ENCODE measurements at regions not wholly inside any gene's neighbourhood (a gene's known extent, or its start where the extent isn't known, plus 50 kb on each side); places are given as distances from the start of the nearest gene placed in this dataset.

- TF ChIP-seq POLR2A (IDR thresholded peaks at IDR 0.05; ENCODE audit: low read length) (no peak), GATA1 (IDR thresholded peaks at IDR 0.05; ENCODE audit: low read depth, low read length) (no peak)
These were observed 2353.6 kb downstream of the PCDH7 start for GRCh38 chr4:33073811-33074210.
